Breast epithelium (tissue), 4 donors: ENCODE measurements at regions not wholly inside any gene's neighbourhood (a gene's known extent, or its start where the extent isn't known, plus 50 kb on each side); places are given as distances from the start of the nearest gene placed in this dataset.

Source experiments
- DNase-seq, 2 donors: peaks; one replicate each; pipeline ENCODE4 v3.0.0-alpha.2; 2019; ENCODE audit warnings: low spot score in 2 of 2
- H3K27ac ChIP-seq, 2 donors: fragments of 200-600 bp; sonication (generic) in 1 of 2; one replicate each; pipeline ENCODE4 v1.5.1; 2016 to 2019; ENCODE audit warnings: mild to moderate bottlenecking in 1 of 2
- H3K27me3 ChIP-seq, 2 donors: fragments of 200-600 bp; sonication (generic) in 1 of 2; one replicate each; pipeline versions ENCODE4 v1.5.1 to v1.6.0; 2017 to 2019; ENCODE audit warnings: control low read depth in 1 of 2, mild to moderate bottlenecking in 1 of 2
- H3K36me3 ChIP-seq: fragments of 200-600 bp; one replicate; pipeline ENCODE4 v1.5.1; 2019
- H3K4me1 ChIP-seq, 2 donors: fragments of 200-600 bp; sonication (generic); one replicate each; pipeline ENCODE4 v1.5.1; 2016 to 2019; ENCODE audit warnings: control low read depth in 1 of 2
- H3K4me3 ChIP-seq, 3 donors: fragments of 200-600 bp; sonication (generic); 1 replicate in 2 of 3; 2 replicates in 1 of 3; pipeline ENCODE4 v1.5.1; 2016 to 2019; ENCODE audit warnings: mild to moderate bottlenecking in 3 of 3, moderate library complexity in 2 of 3
- H3K9me3 ChIP-seq, 2 donors: fragments of 200-600 bp; sonication (generic) in 1 of 2; one replicate each; pipeline ENCODE4 v1.5.1; 2016 to 2019; ENCODE audit warnings: control low read depth in 1 of 2
- POLR2A ChIP-seq: fragments of 450-650 bp; IDR thresholded peaks from one replicate; pipeline ENCODE4 v1.6.1; 2016; ENCODE audit warnings: antibody characterized with exemption, mild to moderate bottlenecking, moderate library complexity
- POLR2AphosphoS5 ChIP-seq, 3 donors: sonication (generic); formaldehyde crosslinking; IDR thresholded peaks; one replicate each; pipeline ENCODE4 v1.6.1; 2017; ENCODE audit warnings: antibody characterized with exemption in 3 of 3
- intact Hi-C: fragments of 100-400 bp; cut with DNase I; formaldehyde crosslinking; loops from one replicate; pipeline ENCODE4 v1.15.1; 2023; ENCODE audit warnings: low total_unique reads
- TF ChIP-seq, protein P1 (sequence below), 3 donors: fragments of 450-650 bp; IDR thresholded peaks; one replicate each; pipeline ENCODE4 v1.5.1; 2016 to 2017; ENCODE audit warnings: antibody characterized with exemption in 3 of 3, mild to moderate bottlenecking in 3 of 3, moderate library complexity in 3 of 3

- peaks cover 7 to 12% of the 10 kb centered on the region in 2 donors for H3K4me1 ChIP-seq
- intact Hi-C loops, result no loop called here
- no peak overlapping the region for H3K4me3 ChIP-seq
- TF ChIP-seq, protein P1, sequence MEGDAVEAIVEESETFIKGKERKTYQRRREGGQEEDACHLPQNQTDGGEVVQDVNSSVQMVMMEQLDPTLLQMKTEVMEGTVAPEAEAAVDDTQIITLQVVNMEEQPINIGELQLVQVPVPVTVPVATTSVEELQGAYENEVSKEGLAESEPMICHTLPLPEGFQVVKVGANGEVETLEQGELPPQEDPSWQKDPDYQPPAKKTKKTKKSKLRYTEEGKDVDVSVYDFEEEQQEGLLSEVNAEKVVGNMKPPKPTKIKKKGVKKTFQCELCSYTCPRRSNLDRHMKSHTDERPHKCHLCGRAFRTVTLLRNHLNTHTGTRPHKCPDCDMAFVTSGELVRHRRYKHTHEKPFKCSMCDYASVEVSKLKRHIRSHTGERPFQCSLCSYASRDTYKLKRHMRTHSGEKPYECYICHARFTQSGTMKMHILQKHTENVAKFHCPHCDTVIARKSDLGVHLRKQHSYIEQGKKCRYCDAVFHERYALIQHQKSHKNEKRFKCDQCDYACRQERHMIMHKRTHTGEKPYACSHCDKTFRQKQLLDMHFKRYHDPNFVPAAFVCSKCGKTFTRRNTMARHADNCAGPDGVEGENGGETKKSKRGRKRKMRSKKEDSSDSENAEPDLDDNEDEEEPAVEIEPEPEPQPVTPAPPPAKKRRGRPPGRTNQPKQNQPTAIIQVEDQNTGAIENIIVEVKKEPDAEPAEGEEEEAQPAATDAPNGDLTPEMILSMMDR (IDR thresholded peaks at IDR 0.05), result no peak
- TF ChIP-seq POLR2A, result no peak
- TF ChIP-seq POLR2AphosphoS5 (IDR thresholded peaks at IDR 0.05), result no peak
- H3K27ac ChIP-seq, result no peak overlapping the region
- H3K27me3 ChIP-seq, result no peaks in the 10 kb centered on the region
- DNase-seq, result no peak
- H3K9me3 ChIP-seq, result no peaks in the 10 kb centered on the region
- H3K36me3 ChIP-seq, result no peaks in the 10 kb centered on the region
These were observed 317.6 kb upstream of the TGFBR2 start for GRCh38 chr3:30288830-30289229.

DNA sequence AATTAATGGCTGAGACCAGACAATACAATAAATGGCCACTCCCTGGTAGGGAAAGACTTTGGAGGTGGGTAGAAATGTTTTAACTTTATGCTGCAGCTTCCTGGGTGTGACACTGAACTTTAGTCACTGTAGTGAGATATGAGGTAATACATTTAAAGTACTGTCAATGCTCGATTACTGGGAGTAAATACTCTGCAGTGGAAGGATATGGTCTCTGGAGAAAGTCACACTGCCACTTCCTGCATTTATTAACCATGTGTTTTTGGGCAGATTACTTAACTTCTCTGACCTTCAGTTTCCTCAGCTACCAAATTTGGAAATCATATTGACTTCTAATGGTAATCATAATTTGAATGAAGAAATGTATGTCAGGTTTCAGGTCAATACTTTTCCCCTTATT lies 317.1 kb upstream of the TGFBR2 start:
- H3K27ac ChIP-seq, result no peak overlapping the region

DNA sequence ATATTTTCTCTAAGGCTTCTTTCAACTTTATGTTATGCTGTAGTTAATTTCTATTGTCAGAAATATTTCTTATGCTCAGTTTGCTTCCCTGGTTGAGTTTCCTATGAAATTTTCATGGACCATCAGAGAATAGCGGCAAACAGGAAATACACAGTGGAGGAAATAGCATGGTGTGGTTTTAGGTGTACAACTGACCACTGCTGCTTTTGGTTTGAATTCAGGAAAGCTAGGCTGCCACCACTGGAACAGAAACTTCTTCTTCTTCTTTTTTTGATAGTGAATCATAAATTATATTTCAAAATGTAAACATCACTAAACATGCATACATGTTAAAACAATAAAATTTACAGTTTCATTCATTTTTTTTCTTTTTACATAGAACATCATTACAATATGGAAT lies 316.6 kb upstream of the TGFBR2 start:
- Histone ChIP-seq H3K27ac (no peak overlapping the region), H3K36me3 (no peaks in the 10 kb centered on the region), H3K4me1 (peaks cover 11 to 12% of the 10 kb centered on the region in 2 donors), H3K4me3 (no peak overlapping the region), H3K9me3 (no peaks in the 10 kb centered on the region), H3K27me3 (no peaks in the 10 kb centered on the region)
- no peak for TF ChIP-seq POLR2A
- no peak for DNase-seq
- intact Hi-C loops, result no loop called here

More for the DNA sequence above, 317.1 kb upstream of the TGFBR2 start:
- TF ChIP-seq, protein P1 (IDR thresholded peaks at IDR 0.05), result no peak
- TF ChIP-seq POLR2AphosphoS5 (IDR thresholded peaks at IDR 0.05) (no peak), POLR2A (no peak)
- no peaks in the 10 kb centered on the region for H3K9me3 ChIP-seq
- H3K4me3 ChIP-seq, result no peak overlapping the region
- H3K27me3 ChIP-seq, result no peaks in the 10 kb centered on the region
- no peaks in the 10 kb centered on the region for H3K36me3 ChIP-seq
- intact Hi-C loops, result no loop called here
- peaks cover 10 to 12% of the 10 kb centered on the region in 2 donors for H3K4me1 ChIP-seq
- no peak for DNase-seq

GRCh38 chr3:30290479-30290878 lies 315.9 kb upstream of the TGFBR2 start:
- no peaks in the 10 kb centered on the region for H3K36me3 ChIP-seq
- no peak overlapping the region for H3K27ac ChIP-seq
- DNase-seq, result no peak
- intact Hi-C loops, result no loop called here
- H3K4me1 ChIP-seq, result peaks cover 11 to 12% of the 10 kb centered on the region in 2 donors
- TF ChIP-seq, protein P1 (IDR thresholded peaks at IDR 0.05), result no peak
- no peak for TF ChIP-seq POLR2A
- no peak for TF ChIP-seq POLR2AphosphoS5 (IDR thresholded peaks at IDR 0.05)
- H3K4me3 ChIP-seq, result no peak overlapping the region
- H3K9me3 ChIP-seq, result no peaks in the 10 kb centered on the region
- no peaks in the 10 kb centered on the region for H3K27me3 ChIP-seq

- intact Hi-C loops, result no loop called here
- Histone ChIP-seq H3K27ac (no peak overlapping the region), H3K9me3 (no peaks in the 10 kb centered on the region), H3K27me3 (no peaks in the 10 kb centered on the region), H3K36me3 (no peaks in the 10 kb centered on the region), H3K4me1 (peaks cover 0 to 3% of the 10 kb centered on the region in 2 donors), H3K4me3 (no peak overlapping the region)
- DNase-seq, result no peak
- TF ChIP-seq, protein P1 (IDR thresholded peaks at IDR 0.05), result no peak
- TF ChIP-seq POLR2AphosphoS5 (IDR thresholded peaks at IDR 0.05), result no peak
- TF ChIP-seq POLR2A, result no peak
These were observed 314.1 kb upstream of the TGFBR2 start for GRCh38 chr3:30292192-30292893.
